Progenitor cell of endocrine pancreas (in vitro differentiated cells): ENCODE measurements at regions not wholly inside any gene's neighbourhood (a gene's known extent, or its start where the extent isn't known, plus 50 kb on each side); places are given as distances from the start of the nearest gene placed in this dataset.

ENCODE experiments used
- DNase-seq: peaks from one replicate; pipeline ENCODE4 v3.0.0; 2021; ENCODE audit warnings: low spot score; ENCODE audit not compliant: unreplicated experiment
- H3K27ac Mint-ChIP-seq: 2 replicates; pipeline ENCODE4 v1.8.0; 2021; ENCODE audit warnings: mild to moderate bottlenecking, moderate library complexity, mixed read lengths
- H3K27me3 Mint-ChIP-seq: 2 replicates; pipeline ENCODE4 v1.8.0; 2021; ENCODE audit warnings: mixed read lengths
- H3K36me3 Mint-ChIP-seq: 2 replicates; pipeline ENCODE4 v1.8.0; 2022; ENCODE audit warnings: mixed read lengths; ENCODE audit not compliant: insufficient read depth
- H3K4me1 Mint-ChIP-seq: 2 replicates; pipeline ENCODE4 v1.8.0; 2021; ENCODE audit warnings: low read depth, mixed read lengths
- H3K4me3 Mint-ChIP-seq: 2 replicates; pipeline ENCODE4 v1.8.0; 2021; ENCODE audit warnings: low read depth, mild to moderate bottlenecking, moderate library complexity, mixed read lengths
- H3K9me3 Mint-ChIP-seq: 2 replicates; pipeline ENCODE4 v1.8.0; 2021; ENCODE audit warnings: low read depth, mixed read lengths
- CTCF ChIP-seq: fragments of 200-600 bp; sonication (generic); IDR thresholded peaks from one replicate; pipeline ENCODE4 v1.5.0; 2021; ENCODE audit warnings: antibody characterized with exemption, mild to moderate bottlenecking; ENCODE audit not compliant: unreplicated experiment

GRCh38 chr3:150064971-150065370 is 94.3 kb upstream of the PFN2 start:
- H3K27me3 Mint-ChIP-seq: peaks cover 41% of the 10 kb centered on the region
- H3K4me1 Mint-ChIP-seq: peaks cover 7% of the 10 kb centered on the region
- H3K9me3 Mint-ChIP-seq: no peaks in the 10 kb centered on the region
- no peak overlapping the region for H3K4me3 Mint-ChIP-seq
- no peak overlapping the region for H3K27ac Mint-ChIP-seq
- DNase-seq: no peak
- H3K36me3 Mint-ChIP-seq: no peaks in the 10 kb centered on the region
- no peak for TF ChIP-seq CTCF

GRCh38 chr3:150063237-150063636 is 92.5 kb upstream of the PFN2 start:
- no peak for DNase-seq
- no peaks in the 10 kb centered on the region for H3K36me3 Mint-ChIP-seq
- H3K27ac Mint-ChIP-seq: no peak overlapping the region
- no peak for TF ChIP-seq CTCF
- no peaks in the 10 kb centered on the region for H3K9me3 Mint-ChIP-seq
- H3K4me1 Mint-ChIP-seq: no peaks in the 10 kb centered on the region
- H3K4me3 Mint-ChIP-seq: no peak overlapping the region
- H3K27me3 Mint-ChIP-seq: peaks cover 30% of the 10 kb centered on the region

- H3K27ac Mint-ChIP-seq: no peak overlapping the region
- H3K9me3 Mint-ChIP-seq: no peaks in the 10 kb centered on the region
- no peaks in the 10 kb centered on the region for H3K4me1 Mint-ChIP-seq
- no peak for TF ChIP-seq CTCF
- H3K27me3 Mint-ChIP-seq: peaks cover 23% of the 10 kb centered on the region
- no peak overlapping the region for H3K4me3 Mint-ChIP-seq
- DNase-seq: no peak
- H3K36me3 Mint-ChIP-seq: no peaks in the 10 kb centered on the region
Measured at GRCh38 chr3:150062492-150062891, 91.8 kb upstream of the PFN2 start.

- no peak overlapping the region for H3K27ac Mint-ChIP-seq
- no peaks in the 10 kb centered on the region for H3K36me3 Mint-ChIP-seq
- H3K4me1 Mint-ChIP-seq: no peaks in the 10 kb centered on the region
- no peak overlapping the region for H3K4me3 Mint-ChIP-seq
- H3K27me3 Mint-ChIP-seq: peaks cover 16% of the 10 kb centered on the region
- no peaks in the 10 kb centered on the region for H3K9me3 Mint-ChIP-seq
- DNase-seq: no peak
- no peak for TF ChIP-seq CTCF
Measured at GRCh38 chr3:150061288-150062024, 90.8 kb upstream of the PFN2 start.

- no peak overlapping the region for H3K4me3 Mint-ChIP-seq
- peaks cover 16% of the 10 kb centered on the region for H3K27me3 Mint-ChIP-seq
- no peak overlapping the region for H3K27ac Mint-ChIP-seq
- TF ChIP-seq CTCF: no peak
- H3K36me3 Mint-ChIP-seq: no peaks in the 10 kb centered on the region
- no peak for DNase-seq
- H3K4me1 Mint-ChIP-seq: peaks cover 3% of the 10 kb centered on the region
- H3K9me3 Mint-ChIP-seq: no peaks in the 10 kb centered on the region
Measured at GRCh38 chr3:150059729-150060128, 89.0 kb upstream of the PFN2 start.
